ENCODE measurements at regions not wholly inside any gene's neighbourhood (a gene's known extent, or its start where the extent isn't known, plus 50 kb on each side); places are given as distances from the start of the nearest gene placed in this dataset.
A peak's percentile ranks its signal among the peaks of the same experiment; 100 is the strongest.

DNA sequence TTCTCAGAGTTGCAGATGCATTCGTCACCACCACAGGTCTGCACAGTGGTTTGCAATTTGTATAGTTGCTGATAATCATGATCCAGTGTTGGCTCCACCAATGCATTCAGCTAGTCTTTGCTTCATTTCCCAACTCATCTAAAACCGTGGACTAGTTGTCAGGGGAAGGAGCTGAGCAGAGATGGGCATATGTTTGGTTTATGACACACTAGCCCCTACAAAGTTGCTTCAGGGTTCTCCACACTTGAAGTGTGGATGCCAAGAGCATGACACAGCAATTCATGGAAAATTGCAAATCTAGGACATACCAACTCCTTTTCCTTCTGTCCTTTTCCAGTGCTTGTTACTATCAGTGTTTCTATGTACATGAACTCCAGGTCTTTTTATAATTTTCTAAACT, 168.0 kb downstream of the TNFSF13B start:
- DNase-seq (ENCODE audit: low read depth): no peak

GRCh38 chr13:108439556-108439955, 170.0 kb downstream of the TNFSF13B start:
- no peak for DNase-seq (ENCODE audit: low read depth)

DNA sequence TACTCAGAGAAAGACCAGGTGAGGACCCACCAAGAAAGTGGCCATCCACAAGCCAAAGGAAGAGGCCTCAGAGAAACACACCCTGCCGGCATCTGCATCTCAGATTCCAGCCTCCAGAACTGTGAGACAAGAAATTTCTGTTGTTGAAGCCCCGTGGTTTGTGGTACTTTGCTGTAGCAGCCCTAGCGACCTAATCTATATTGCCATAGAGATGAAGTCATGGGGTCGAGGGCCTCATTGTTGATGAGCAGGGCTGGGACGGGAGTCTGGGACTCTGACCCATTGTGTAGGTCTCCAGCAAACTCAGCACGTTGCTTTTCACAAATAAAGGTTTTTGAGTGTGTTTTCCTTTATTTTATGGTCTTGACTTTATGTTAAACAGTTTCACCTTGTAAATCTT, 174.9 kb downstream of the TNFSF13B start:
- no peak for DNase-seq (ENCODE audit: low read depth)

DNA sequence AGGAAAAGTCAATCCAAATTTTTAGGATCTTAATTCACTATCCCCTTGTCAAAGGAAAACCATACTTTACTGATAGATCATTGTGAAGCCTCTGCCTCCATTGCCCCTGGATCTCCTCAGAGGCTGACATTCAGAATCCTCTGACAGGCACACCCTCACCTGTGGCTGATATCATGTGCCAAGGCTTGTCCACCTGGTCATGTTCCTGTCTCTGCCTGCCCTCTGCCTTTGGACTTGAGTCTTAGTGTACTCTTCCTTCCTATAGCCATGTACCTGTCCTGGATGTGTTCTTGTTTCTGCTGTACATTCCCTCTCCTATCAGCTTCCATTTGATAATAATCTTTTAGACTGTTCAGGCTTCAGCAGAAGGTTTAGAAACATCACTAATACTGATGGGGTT, 179.4 kb downstream of the TNFSF13B start:
- no peak for DNase-seq (ENCODE audit: low read depth)

DNA sequence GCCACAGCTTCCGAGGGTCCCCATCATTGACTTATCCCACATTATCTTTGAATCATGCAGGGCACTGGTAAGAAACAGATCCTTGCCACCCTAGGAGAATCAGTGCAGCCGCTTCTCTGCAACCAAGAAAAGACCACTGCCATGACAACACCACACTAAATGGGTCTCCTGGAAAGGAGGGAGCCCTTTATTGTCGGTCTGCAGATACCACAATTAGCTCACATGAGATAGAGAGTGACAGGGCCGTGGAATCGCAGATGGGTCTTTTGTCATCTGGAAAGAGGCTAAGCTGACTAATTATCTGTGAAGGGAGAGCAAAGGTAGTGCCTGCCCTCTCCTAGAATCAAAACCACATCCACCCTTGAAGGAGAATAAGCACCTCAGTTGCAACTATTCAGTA, 178.3 kb upstream of the MYO16 start:
- no peak for DNase-seq (ENCODE audit: low read depth)

DNA sequence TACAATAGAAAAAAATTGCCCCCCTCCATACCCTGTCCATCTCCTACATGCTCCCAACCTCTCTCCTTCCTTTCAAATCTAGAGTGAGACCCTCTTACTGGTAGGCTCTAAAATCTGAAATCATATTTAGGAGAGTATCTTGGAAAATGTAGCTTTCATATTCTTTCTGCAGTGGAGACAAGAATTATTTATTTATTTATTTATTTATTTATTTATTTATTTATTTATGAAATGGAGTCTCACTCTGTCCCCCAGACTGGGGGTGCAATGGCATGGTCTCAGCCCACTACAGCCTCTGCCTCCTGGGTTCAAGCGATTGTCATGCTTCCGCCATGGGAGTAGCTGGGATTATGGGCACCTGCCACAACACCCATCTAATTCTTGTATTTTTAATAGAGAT, 174.1 kb upstream of the MYO16 start:
- DNase-seq (ENCODE audit: low read depth): no peak

DNA sequence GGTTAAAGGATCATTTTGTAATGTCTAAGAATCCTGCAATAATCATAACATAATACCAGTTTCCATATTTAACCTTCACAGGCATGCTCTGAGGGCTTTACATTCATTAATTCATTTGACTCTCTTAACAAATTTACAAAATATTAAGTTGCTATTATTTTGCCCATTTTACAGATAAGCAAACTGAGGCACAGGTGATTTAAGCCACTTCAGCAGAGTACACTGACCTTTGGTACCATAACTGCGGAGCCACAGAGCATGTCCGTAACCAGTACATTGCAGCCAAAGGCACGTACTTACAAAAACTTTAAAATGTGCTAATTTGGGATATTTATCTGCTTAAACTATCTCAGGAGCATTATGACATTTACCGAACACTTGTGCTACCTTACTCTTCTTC, 169.4 kb upstream of the MYO16 start:
- DNase-seq (ENCODE audit: low read depth): no peak

DNA sequence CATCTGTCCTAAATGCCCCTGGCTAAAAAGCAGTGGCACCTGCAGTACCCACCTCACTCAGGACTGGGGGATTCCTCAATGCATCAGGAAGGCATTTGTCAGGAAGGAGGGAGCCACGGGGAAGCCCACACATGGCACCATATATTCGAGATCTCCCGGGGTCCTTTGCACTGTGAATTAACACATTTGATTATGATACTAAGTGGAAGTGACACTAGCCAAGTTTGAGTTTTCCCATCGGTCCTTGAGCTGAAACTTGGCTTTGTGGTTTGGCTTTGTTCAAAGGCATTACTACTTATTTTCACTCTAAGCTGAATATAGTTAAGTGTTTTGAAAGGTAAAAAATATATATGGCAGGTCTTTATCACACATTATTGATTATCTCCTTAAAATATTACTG, 168.7 kb upstream of the MYO16 start:
- no peak for DNase-seq (ENCODE audit: low read depth)

GRCh38 chr13:108463340-108463739, 166.1 kb upstream of the MYO16 start:
- peak; percentile 24 for DNase-seq (ENCODE audit: low read depth)

DNA sequence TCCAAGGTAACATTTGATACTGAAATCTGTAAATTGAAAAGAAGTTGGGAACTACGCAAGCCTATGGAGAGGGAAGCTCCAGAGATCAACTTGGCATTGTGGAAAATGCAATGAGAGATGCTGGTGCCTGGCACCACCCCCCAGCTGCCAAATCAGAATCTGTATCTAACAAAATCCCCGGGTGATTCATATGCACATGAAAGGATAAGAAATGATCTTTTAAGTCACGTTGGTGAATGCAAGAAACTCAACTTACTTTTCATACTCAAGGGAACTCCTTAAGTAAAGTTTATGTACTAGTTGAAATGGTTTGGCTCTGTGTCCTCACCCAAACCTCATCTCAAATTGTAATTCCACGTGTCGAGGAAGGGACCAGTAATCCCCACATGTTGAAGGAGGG, 158.5 kb upstream of the MYO16 start:
- DNase-seq (ENCODE audit: low read depth): no peak

DNA sequence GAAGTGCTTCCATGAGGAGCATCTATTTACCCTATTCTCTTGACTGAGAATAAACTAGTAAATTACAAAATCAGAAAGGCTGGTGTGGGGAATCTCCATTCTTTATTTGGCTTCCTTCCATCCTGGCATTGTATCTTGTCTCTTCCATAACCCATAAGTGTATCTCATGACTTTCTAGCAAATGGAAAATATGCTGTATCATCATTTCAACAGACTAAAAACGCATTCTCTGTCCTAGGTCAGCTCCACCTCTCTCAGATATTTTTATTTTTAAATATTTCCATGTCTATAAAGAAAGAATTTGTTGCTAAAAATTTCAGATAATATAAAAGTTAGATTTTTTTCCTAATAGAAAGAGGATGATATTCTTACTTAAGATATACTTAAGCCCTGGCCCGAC, 154.2 kb upstream of the MYO16 start:
- DNase-seq (ENCODE audit: low read depth): no peak

- DNase-seq (ENCODE audit: low read depth): no peak
Measured at GRCh38 chr13:108477376-108477775, 152.0 kb upstream of the MYO16 start.

GRCh38 chr13:108478179-108478578, 151.2 kb upstream of the MYO16 start:
- DNase-seq (ENCODE audit: low read depth): no peak

- DNase-seq (ENCODE audit: low read depth): no peak
Measured at GRCh38 chr13:108483981-108484380, 145.4 kb upstream of the MYO16 start.

DNA sequence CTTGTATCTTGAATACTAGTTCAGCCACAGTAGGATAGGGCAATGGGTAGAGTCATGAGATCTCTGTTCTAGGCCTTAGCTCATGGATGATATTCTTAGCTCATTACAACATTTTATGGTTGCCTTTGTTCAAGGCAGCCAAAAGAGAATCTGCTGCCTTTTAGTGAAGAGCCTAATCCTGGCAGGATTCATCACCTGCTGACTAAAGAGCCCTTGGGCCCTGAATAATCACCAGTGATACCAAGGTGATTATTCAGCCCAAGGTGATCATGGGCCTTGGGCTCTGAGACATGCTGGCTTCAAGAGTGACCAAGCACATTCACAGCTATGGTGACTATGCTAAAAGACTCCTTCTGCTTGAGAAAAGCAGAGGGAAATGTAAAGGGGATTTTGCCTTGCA, 143.3 kb upstream of the MYO16 start:
- no peak for DNase-seq (ENCODE audit: low read depth)

DNA sequence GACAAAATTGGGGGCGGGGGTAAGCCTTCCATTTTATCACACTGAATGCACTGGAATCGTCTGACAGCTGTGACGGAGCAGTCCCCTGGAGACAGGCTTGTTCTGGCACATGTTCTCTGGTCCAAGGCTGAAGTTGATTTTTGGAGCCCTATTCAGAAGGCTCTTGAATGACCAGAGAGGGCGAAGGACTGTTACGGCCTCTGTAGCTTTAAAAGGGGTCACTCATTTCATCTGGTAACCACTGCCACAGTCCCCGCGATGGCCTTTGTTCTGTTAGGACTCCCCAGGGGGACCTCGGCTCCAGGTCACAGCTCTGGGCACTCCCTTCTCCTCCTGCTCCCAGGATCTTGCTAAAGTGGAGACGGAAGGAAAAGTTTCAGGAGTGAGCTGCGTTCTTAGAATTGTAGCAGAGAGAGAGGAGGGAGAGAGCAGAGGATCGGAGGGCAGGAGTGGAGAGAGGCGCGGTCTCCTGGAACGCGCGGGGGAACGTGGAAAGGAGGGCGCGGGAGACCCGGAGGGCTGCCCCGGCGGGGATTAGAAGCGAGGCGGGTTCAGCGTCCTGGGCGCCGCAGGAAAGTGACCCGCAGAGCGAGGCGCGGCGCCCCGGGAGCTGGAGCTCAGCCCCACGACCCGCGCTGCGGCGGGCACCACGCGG, 134.3 kb upstream of the MYO16 start:
- no peak for DNase-seq (ENCODE audit: low read depth)

- DNase-seq (ENCODE audit: low read depth): no peak
Measured at GRCh38 chr13:108495646-108496361, 133.6 kb upstream of the MYO16 start.

GRCh38 chr13:108496362-108497210, 132.8 kb upstream of the MYO16 start:
- DNase-seq (ENCODE audit: low read depth): no peak

- DNase-seq (ENCODE audit: low read depth): no peak
Measured at GRCh38 chr13:108500711-108501110, 128.7 kb upstream of the MYO16 start.

DNA sequence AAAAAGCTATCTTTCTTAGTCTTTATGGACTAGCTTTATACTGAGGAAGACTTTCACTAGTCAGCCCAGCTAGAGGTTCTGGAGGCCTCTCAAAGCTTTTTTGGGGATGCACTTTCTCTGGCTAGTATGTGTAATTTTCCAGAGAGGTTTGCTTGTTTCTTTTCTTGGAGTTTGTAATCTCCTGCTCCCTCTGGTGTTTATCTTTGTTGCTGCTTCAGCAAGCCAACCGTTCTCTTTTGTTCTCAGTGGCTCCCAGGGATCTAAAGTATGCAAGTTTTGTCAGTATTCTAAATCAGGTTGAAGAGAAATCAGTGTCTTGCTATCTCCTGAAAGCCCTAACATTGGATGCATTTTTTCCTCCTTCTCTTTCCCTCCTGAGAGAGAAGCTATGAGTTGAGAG, 121.1 kb upstream of the MYO16 start:
- no peak for DNase-seq (ENCODE audit: low read depth)

GRCh38 chr13:108525827-108526226, 103.6 kb upstream of the MYO16 start:
- no peak for DNase-seq (ENCODE audit: low read depth)

- DNase-seq (ENCODE audit: low read depth): no peak
Measured at GRCh38 chr13:108526286-108526685, 103.1 kb upstream of the MYO16 start.

GRCh38 chr13:108527844-108528243, 101.6 kb upstream of the MYO16 start:
- no peak for DNase-seq (ENCODE audit: low read depth)

All from HS-27A (cell line).